ENCODE measurements at regions not wholly inside any gene's neighbourhood (a gene's known extent, or its start where the extent isn't known, plus 50 kb on each side); places are given as distances from the start of the nearest gene placed in this dataset.

GRCh38 chr22:19607192-19608002 is 83.2 kb upstream of the CLDN5 start (continued):
- TF ChIP-seq ZBTB40 (IDR thresholded peaks at IDR 0.05) = no peak
- TF ChIP-seq ZBTB40 (CRISPR knock-in tag; IDR thresholded peaks at IDR 0.05) = 0 out of 2 replicates have a peak, but pooled peaks have one; percentile 7
- no peak for TF ChIP-seq YY1 (IDR thresholded peaks at IDR 0.05; ENCODE audit: borderline replicate concordance in 1 of 3, control insufficient read depth in 1 of 3, extremely low read depth in 1 of 3, insufficient read depth in 3 of 3, insufficient read length in 1 of 3, insufficient replicate concordance in 2 of 3, low read depth in 1 of 3, low read length in 2 of 3)
- no peak for TF ChIP-seq ZNF3 (CRISPR knock-in tag; IDR thresholded peaks at IDR 0.05)
- no peak for TF ChIP-seq NEUROD1 (IDR thresholded peaks at IDR 0.05; ENCODE audit: borderline replicate concordance, low read depth, low read length, partially characterized antibody)
- no peak for TF ChIP-seq ZNF184 (CRISPR knock-in tag; IDR thresholded peaks at IDR 0.05)
- TF ChIP-seq ZNF696 (CRISPR knock-in tag; conservative IDR thresholded peaks at IDR 0.05) = no peak
- TF ChIP-seq DPF2 (IDR thresholded peaks at IDR 0.05) = no peak
- TF ChIP-seq SIX5 (IDR thresholded peaks at IDR 0.05; ENCODE audit: borderline replicate concordance in 1 of 2, insufficient read depth in 1 of 2, low read depth in 1 of 2, low read length in 2 of 2) = 0 out of 4 replicates have a peak, but pooled peaks of 1 of the 2 experiments have one; percentile 3
- TF ChIP-seq HES1 (IDR thresholded peaks at IDR 0.05; ENCODE audit: low read depth) = no peak
- TF ChIP-seq SRSF7 (optimal IDR thresholded peaks at IDR 0.05; ENCODE audit: low read depth, low read length) = no peak
- no peak for TF ChIP-seq BMI1 (IDR thresholded peaks at IDR 0.05; ENCODE audit: low read length)
- TF ChIP-seq CGGBP1 (CRISPR knock-in tag; IDR thresholded peaks at IDR 0.05) = no peak
- TF ChIP-seq SLC30A9 (CRISPR knock-in tag; IDR thresholded peaks at IDR 0.05) = no peak
- TF ChIP-seq PRPF4 (IDR thresholded peaks at IDR 0.05; ENCODE audit: insufficient read depth, low read depth, low read length, poor library complexity, severe bottlenecking) = no peak
- no peak for TF ChIP-seq POU5F1 (IDR thresholded peaks at IDR 0.05; ENCODE audit: borderline replicate concordance, low read depth, low read length, partially characterized antibody)
- TF ChIP-seq TCF3 (CRISPR knock-in tag; IDR thresholded peaks at IDR 0.05) = 0 out of 2 replicates have a peak, but pooled peaks have one; percentile 4
- TF ChIP-seq ZFP1 (CRISPR knock-in tag; IDR thresholded peaks at IDR 0.05) = no peak
